ENCODE measurements at regions not wholly inside any gene's neighbourhood (a gene's known extent, or its start where the extent isn't known, plus 50 kb on each side); places are given as distances from the start of the nearest gene placed in this dataset.

DNA sequence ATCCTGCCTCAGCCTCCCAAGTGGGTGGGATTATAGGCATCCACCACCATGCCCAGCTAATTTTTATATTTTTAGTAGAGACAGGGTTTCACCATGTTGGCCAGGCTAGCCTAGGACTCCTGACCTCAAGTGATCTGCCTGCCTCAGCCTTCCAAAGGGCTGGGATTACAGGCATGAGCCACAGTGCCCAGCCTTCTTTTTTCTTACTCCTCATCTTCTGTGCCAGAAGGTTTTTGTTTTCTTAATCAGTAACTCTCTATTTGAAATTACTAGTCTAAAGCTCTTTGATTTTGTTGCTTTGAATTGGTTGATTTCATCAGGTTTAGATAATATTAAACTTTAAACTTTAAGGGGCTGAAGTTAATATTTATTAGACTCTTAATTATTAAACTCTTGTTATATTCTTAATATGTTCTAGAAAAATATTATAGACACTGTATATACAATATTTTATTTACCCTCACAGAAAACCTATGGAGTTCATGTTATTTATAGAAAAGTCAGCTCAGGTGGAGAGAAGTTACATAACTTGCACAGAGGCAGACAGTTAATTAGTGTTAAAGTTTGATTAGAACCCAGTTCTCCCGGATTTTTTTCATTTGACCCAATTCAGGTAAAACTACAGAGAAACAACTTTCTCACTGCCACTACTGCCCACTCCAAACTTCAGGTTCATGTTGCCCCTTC is 177.4 kb upstream of the SGK1 start:
- no peak for DNase-seq (ENCODE audit: low read depth)

- no peak for DNase-seq (ENCODE audit: low read depth)
These were observed 175.9 kb upstream of the SGK1 start for GRCh38 chr6:134493789-134494188.

GRCh38 chr6:134491477-134491876 is 173.6 kb upstream of the SGK1 start:
- DNase-seq (ENCODE audit: low read depth): no peak

DNA sequence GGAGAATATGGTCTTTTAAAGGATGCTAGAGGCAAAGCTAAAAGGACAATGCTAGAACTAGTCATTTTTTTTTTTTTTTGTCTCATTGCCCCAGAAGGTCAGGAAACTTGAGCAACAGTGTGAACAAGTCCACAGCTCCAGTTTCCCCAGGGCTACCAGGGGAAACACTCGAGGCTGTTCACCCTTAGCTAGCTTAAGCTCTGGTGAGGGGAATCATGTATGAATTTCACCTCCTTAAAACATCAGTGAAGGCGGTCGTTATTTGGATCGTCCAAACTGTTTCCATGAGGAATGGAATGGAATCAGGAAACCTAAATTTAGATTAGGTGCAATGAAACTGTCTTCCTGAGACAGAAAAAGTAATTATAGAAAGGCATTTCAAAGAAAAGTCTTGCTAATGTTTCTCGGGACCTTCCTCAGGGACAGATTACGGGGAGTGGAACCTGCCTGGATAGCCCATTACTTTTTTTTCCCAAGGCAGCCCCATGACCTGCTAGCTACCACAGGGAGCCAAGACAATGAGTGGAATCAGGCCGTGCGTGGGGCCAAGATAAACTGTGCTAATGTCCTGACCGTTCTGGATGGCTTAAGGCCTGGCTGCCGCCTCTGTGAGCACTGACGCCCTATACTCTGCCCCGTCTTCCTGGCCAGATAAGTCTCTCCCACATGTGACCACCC is 164.8 kb upstream of the SGK1 start:
- DNase-seq (ENCODE audit: low read depth): no peak

- no peak for DNase-seq (ENCODE audit: low read depth)
These were observed 164.1 kb upstream of the SGK1 start for GRCh38 chr6:134481966-134482365.

GRCh38 chr6:134480593-134480992 is 162.7 kb upstream of the SGK1 start:
- no peak for DNase-seq (ENCODE audit: low read depth)

GRCh38 chr6:134478764-134479399 is 161.0 kb upstream of the SGK1 start:
- no peak for DNase-seq (ENCODE audit: low read depth)

DNA sequence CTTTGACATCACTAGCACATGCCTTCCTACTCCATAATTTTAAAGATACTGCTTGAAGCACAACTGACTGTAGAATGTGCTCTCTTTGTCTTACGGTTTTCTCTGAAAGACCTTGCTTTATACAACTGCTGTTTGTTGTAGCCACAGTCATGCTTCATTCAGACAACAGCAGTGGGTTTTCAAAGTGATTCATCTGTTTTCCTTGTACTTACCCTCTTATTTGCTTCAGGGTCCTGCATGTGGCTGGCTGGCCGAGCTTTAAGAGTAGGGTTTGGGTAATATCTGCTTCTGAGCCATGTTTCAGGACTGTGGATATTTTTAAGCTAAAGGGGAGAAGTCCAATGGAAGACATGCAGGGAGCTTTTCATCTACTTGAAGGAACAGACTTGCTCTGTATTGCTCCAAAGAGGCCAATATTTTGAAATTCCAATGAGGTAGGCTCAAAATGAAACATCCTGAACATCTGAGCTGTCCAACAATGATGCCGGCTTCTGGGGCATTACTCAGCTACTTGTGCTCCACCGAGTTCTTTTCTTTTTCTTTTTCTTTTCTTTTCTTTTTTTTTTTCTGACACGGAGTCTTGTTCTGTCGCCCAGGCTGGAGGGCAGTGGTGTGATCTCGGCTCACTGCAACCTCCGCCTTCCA is 160.2 kb upstream of the SGK1 start:
- DNase-seq (ENCODE audit: low read depth): no peak

GRCh38 chr6:134474955-134475354 is 157.0 kb upstream of the SGK1 start:
- no peak for DNase-seq (ENCODE audit: low read depth)

DNA sequence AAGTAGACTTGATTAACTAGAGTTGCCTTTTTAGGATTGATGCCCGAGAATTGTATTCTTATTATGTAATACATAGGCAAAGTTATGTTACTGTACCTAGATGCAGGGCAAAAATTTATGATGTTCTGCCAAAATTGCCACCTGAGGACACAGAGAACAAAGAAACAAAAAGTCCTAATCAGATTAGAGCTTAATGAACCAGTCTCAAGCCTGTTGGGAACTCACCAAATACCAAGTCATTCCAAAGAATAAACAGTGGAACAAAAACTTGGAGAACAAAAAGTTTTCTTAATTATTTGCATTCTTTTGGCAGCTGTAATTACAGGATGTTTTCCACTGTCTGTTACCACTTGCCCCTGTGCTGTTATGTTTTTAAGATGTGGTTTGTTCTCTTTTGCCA is 154.7 kb upstream of the SGK1 start:
- DNase-seq (ENCODE audit: low read depth): no peak

- DNase-seq (ENCODE audit: low read depth): no peak
These were observed 154.1 kb upstream of the SGK1 start for GRCh38 chr6:134472046-134472445.

DNA sequence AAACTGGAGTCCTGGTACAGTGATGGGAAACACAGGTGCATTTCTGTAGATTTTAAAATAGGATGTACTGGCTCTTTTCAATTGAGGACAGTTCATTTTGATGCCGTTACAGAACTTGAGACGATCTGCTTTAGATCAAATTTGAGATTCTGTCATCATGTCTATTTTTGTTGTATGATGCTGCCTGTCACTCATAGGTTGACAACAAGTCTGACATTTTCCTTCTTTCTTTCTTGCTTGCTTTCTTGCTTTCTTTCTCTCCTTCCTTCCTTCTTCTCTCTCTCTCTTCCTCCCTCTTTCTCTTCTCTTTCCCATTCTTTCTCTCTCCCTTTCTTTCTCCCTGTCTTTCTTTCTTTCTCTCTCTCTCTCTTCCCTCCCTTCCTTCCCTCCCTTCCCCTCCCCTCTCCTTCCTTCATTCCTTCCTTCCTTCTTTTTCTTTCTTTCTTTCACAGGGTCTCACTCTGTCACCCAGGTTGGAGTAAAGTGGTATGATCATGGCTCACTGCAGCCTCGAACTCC is 152.6 kb upstream of the SGK1 start:
- no peak for DNase-seq (ENCODE audit: low read depth)

GRCh38 chr6:134469702-134470456 is 152.0 kb upstream of the SGK1 start:
- no peak for DNase-seq (ENCODE audit: low read depth)

DNA sequence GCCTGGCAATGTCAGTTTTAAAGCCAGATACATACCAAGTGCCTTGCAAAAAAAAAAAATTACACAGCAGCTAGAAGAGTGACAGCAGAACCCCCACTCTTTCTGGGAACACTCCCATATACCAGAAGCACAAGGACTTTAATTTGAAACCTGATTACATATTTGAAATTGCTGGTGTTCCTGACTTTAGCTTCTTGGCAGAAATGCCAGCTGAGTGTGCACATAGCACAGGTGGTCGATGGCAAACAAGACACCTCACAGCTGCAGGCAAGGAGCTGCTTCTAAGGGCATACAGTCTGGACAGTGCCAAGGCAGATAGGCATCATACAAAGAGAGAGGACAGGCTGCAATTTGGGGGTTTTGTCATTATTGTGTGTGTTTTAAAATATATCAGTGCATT is 150.7 kb upstream of the SGK1 start:
- DNase-seq (ENCODE audit: low read depth): no peak

DNA sequence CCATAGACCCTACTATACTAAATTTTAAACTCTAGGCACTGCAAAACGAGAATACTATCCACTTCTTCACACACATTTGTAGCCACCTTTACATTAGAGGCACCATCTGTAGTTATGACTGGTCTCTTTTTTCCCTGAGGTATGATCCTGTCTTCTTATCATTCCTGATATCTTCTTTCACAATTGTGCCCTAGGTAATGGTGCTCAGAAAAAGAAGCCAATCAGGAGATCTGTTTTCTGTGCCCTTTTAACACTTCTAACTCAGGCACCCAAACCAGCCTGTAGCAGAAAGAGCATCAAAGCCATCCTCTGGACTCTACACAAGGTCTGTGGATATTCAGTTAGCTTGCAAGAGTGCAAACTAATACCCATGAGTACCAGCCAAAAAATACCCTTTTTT is 149.7 kb upstream of the SGK1 start:
- DNase-seq (ENCODE audit: low read depth): no peak

- DNase-seq (ENCODE audit: low read depth): no peak
These were observed 149.0 kb upstream of the SGK1 start for GRCh38 chr6:134466771-134467525.

GRCh38 chr6:134464690-134465411 is 146.9 kb upstream of the SGK1 start:
- DNase-seq (ENCODE audit: low read depth): no peak

DNA sequence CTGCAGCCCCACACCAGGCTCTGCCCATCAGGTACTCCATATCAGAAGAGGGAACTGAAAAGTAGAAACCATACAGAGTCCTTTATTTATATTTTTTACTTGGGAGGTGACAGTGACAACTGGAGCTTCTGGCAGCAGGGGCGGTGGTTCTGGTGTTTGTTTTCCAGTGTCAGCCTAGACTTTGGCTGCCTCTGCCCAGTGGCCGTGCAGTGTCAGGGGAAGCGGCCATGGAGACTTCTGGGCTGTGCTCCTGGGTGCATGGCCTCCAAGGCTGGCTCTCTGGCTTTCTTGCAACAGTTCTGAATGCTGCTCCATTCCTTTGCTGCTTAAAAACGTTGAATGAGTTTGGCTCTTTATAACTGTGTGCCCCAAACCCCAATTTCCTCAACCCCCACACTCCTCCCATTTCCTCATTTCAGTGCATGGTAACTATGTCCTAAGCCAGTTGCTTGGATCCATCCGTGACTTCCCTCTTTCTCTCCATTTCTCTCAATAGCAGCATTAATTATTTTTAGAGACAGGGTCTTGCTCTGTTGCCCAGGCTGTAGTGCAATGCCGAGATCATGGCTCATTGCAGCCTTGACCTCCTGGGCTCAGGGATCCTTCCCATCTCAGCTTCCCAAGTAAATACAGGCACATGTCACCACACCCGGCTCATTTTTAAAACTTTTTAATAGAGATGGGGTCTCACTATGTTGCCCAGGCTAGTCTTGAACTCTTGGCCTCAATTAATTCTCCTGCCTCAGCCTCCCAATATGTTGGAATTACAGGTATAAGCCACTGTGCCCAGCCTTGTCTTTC is 141.1 kb upstream of the SGK1 start:
- DNase-seq (ENCODE audit: low read depth): no peak

DNA sequence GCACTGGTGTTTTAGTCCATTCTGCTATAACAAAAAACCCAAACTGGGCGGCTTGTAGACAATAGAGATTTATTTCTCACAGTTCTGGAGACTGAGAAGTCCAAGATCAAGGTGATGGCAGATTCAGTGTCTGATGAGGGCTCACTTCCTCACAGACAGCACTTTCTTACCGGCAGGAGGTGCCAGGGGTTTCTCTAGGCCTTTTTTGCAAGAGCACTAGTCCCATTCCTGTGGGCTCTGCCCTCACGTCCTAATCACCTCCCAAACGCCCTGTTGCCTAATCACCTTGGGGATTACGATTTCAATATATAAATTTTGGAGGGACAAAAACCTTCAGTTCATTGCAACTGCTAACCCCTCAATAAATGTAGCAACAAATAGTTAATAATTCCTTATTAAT is 140.0 kb upstream of the SGK1 start:
- DNase-seq (ENCODE audit: low read depth): no peak

DNA sequence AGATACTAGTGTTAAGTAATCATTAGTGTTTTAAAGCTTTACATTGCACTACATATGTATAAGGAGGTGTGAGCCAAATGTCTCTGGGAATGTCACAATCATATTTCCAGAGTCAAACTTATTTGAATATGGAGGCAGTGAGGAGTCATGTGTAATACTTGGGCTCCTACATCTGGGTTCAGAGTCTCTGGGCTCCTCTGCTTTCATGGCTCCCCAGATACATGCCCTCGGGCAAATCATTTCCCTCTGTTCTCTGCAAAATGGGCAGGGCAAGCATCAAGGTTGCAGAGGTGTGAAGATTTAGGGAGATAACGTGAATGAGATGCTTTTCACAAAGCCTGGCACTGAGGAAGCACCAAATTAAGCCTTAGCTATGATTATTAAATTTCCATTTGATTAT is 138.3 kb upstream of the SGK1 start:
- no peak for DNase-seq (ENCODE audit: low read depth)
